Osteocyte (in vitro differentiated cells): ENCODE measurements at regions not wholly inside any gene's neighbourhood (a gene's known extent, or its start where the extent isn't known, plus 50 kb on each side); places are given as distances from the start of the nearest gene placed in this dataset.
"Not testable (repeated sequence)": the region's sequence is repeated elsewhere in the genome, so short reads cannot be mapped to it uniquely, and the experiment has no call there.

Experiments
- DNase-seq: peaks from one replicate; pipeline ENCODE4 v3.0.0; 2021; ENCODE audit warnings: mixed read lengths; ENCODE audit not compliant: unreplicated experiment; ENCODE audit errors: extremely low spot score
- H3K27ac Mint-ChIP-seq: one replicate; pipeline ENCODE4 v1.8.0; 2021; ENCODE audit warnings: mild to moderate bottlenecking, mixed read lengths; ENCODE audit not compliant: unreplicated experiment
- H3K27me3 Mint-ChIP-seq: one replicate; pipeline ENCODE4 v1.8.0; 2021; ENCODE audit warnings: mixed read lengths; ENCODE audit not compliant: unreplicated experiment
- H3K36me3 Mint-ChIP-seq: one replicate; pipeline ENCODE4 v1.8.0; 2021; ENCODE audit warnings: mixed read lengths; ENCODE audit not compliant: unreplicated experiment
- H3K4me1 Mint-ChIP-seq: one replicate; pipeline ENCODE4 v1.8.0; 2021; ENCODE audit warnings: mixed read lengths; ENCODE audit not compliant: unreplicated experiment
- H3K4me3 Mint-ChIP-seq: one replicate; pipeline ENCODE4 v1.8.0; 2021; ENCODE audit warnings: mild to moderate bottlenecking, moderate library complexity, mixed read lengths; ENCODE audit not compliant: unreplicated experiment
- H3K9me3 Mint-ChIP-seq: one replicate; pipeline ENCODE4 v1.8.0; 2021; ENCODE audit warnings: mixed read lengths; ENCODE audit not compliant: unreplicated experiment
- TF ChIP-seq, protein P1 (sequence below): fragments of 200-600 bp; sonication (generic); IDR thresholded peaks from 2 replicates; pipeline ENCODE4 v1.5.0; 2021; ENCODE audit warnings: antibody characterized with exemption, mild to moderate bottlenecking, moderate library complexity

DNA sequence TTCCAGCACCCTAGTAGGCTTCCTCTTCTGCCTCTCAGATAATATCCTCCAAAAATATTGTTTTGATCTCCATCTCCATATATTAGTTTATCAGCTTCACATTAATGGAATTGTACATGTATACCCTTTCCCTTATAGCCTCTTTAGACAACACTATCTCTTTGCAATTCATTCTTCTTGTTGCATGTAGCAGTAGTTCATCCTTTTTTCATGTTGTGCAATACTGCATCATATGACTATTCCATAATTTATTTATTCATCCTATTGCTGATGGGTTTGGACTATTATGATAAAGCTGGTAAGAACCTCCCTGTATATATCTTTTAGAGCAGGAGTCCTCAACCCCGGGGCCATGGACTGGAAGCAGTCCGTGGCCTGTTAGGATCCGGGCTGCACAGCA is 148.2 kb upstream of the FAT1 start:
- no peaks in the 10 kb centered on the region for H3K27me3 Mint-ChIP-seq
- no peak overlapping the region for H3K27ac Mint-ChIP-seq
- H3K9me3 Mint-ChIP-seq: peaks cover 20% of the 10 kb centered on the region
- peaks cover 29% of the 10 kb centered on the region for H3K36me3 Mint-ChIP-seq
- H3K4me1 Mint-ChIP-seq: no peaks in the 10 kb centered on the region
- TF ChIP-seq, protein P1, sequence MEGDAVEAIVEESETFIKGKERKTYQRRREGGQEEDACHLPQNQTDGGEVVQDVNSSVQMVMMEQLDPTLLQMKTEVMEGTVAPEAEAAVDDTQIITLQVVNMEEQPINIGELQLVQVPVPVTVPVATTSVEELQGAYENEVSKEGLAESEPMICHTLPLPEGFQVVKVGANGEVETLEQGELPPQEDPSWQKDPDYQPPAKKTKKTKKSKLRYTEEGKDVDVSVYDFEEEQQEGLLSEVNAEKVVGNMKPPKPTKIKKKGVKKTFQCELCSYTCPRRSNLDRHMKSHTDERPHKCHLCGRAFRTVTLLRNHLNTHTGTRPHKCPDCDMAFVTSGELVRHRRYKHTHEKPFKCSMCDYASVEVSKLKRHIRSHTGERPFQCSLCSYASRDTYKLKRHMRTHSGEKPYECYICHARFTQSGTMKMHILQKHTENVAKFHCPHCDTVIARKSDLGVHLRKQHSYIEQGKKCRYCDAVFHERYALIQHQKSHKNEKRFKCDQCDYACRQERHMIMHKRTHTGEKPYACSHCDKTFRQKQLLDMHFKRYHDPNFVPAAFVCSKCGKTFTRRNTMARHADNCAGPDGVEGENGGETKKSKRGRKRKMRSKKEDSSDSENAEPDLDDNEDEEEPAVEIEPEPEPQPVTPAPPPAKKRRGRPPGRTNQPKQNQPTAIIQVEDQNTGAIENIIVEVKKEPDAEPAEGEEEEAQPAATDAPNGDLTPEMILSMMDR: no peak
- no peak overlapping the region for H3K4me3 Mint-ChIP-seq
- no peak for DNase-seq

DNA sequence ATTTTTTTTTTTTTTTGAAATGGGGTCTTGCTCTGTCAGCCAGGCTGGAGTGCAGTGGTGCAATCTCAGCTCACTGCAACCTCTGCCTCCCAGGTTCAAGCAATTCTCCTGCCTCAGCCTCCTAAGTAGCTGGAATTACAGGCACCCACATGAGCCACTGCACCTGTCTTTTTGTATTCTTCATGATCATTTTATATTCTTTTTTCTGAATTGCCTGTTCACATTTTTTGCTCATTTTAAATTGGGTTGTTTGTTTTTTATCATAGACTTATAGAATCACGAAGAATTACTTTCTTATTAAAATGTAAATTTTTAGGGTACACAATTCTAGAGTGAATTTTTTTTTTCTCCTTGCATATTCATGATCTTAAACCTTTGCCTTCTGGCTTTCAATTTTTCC is 149.4 kb upstream of the FAT1 start:
- H3K27ac Mint-ChIP-seq, H3K4me1 Mint-ChIP-seq, H3K27me3 Mint-ChIP-seq, H3K4me3 Mint-ChIP-seq, DNase-seq: not testable (repeated sequence)
- Mint-ChIP-seq H3K36me3 (peaks cover 27% of the 10 kb centered on the region), H3K9me3 (peaks cover 17% of the 10 kb centered on the region)

DNA sequence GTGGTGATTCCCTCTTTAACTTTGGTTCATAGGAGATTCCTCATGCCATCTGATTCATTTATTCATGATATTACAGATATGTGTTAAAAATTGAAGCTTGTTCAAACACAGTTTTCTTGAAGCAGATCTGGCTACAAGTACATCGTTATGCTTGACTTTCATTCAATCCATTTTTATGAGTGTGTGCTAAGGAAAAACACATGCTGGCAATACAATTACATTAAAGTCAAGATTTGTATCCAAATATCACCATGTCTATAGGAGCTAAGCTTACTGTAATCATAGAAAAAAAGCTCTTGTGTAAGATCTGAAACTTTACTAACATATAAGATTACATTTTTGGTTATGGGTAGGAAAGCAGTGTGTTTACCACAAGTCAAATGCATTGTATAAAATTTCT is 151.8 kb upstream of the FAT1 start:
- Mint-ChIP-seq H3K27me3 (no peaks in the 10 kb centered on the region), H3K27ac (no peak overlapping the region), H3K36me3 (peaks cover 25% of the 10 kb centered on the region), H3K4me1 (peaks cover 5% of the 10 kb centered on the region), H3K9me3 (peaks cover 17% of the 10 kb centered on the region), H3K4me3 (no peak overlapping the region)
- TF ChIP-seq, protein P1: no peak
- no peak for DNase-seq

DNA sequence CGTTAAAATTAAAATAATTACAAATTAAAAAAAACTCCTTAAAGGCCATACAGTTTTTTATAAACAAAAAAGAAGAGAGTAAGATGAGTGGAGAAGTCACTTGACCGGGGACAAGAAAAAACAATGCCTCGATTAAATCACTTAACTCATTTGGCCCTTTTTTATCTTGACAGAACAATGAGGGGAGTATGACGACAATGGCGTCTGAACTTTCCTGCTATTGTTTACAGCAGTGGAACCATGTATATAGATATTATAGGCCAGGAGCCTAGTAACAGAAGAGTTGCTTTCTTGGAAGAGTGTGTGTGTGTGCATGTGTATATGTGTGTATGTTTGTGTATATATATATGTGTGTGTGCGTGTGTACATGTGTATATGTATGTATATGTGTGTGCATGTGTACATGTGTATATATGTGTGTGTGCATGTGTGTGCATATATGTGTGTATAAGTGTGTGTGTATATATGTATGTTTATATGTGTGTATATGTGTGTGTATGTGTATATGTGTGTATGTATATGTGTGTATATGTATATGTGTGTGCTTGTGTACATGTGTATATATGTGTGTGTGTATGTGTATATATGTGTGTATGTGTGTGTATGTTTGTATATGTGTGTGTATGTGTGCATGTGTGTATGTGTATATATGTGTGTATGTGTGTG is 153.4 kb upstream of the FAT1 start:
- H3K36me3 Mint-ChIP-seq: peaks cover 23% of the 10 kb centered on the region
- peaks cover 14% of the 10 kb centered on the region for H3K4me1 Mint-ChIP-seq
- H3K27ac Mint-ChIP-seq: no peak overlapping the region
- H3K27me3 Mint-ChIP-seq: no peaks in the 10 kb centered on the region
- H3K4me3 Mint-ChIP-seq: no peak overlapping the region
- peaks cover 12% of the 10 kb centered on the region for H3K9me3 Mint-ChIP-seq
- TF ChIP-seq, protein P1: no peak
- DNase-seq: no peak

DNA sequence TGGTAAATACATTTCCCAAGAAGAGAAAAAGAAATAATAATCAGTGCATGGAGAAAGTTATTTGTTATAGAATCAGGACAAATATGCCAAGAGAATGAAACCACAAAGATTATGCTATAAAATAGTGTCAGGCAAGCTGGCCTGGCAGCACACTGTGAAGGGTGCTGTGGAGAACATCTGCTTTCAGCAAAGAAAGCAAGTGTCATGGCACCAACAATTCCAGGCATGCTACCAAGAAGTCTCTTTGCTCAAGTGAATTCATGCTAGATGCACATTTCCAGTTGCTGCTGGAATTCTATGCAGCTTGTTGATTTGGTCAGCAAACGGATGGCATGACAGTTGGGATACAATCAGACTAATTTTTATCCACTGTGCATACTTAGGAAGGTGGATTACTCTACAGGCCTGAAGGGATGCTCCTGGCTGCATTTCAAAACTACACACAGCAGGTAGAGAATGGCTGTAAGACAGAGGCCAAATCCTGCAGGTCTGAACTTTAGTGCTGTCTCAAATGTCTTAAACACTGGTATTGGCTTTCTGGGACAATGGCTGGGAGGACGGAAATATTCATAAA is 154.6 kb upstream of the FAT1 start:
- no peak for DNase-seq
- Mint-ChIP-seq H3K4me3 (no peak overlapping the region), H3K36me3 (peaks cover 16% of the 10 kb centered on the region), H3K4me1 (peaks cover 17% of the 10 kb centered on the region), H3K9me3 (peaks cover 9% of the 10 kb centered on the region), H3K27me3 (no peaks in the 10 kb centered on the region), H3K27ac (no peak overlapping the region)
- TF ChIP-seq, protein P1: no peak
